ENCODE measurements at regions not wholly inside any gene's neighbourhood (a gene's known extent, or its start where the extent isn't known, plus 50 kb on each side); places are given as distances from the start of the nearest gene placed in this dataset.
"Not testable (repeated sequence)": the region's sequence is repeated elsewhere in the genome, so short reads cannot be mapped to it uniquely, and the experiment has no call there.

- DNase-seq, result no peak
These were observed 551.9 kb upstream of the SLC10A2 start for GRCh38 chr13:103618151-103618550.

- DNase-seq, result no peak
These were observed 549.6 kb upstream of the SLC10A2 start for GRCh38 chr13:103615771-103616170.

- no peak for DNase-seq
These were observed 548.5 kb upstream of the SLC10A2 start for GRCh38 chr13:103614761-103615160.

- DNase-seq, result no peak
These were observed 541.8 kb upstream of the SLC10A2 start for GRCh38 chr13:103607995-103608394.

GRCh38 chr13:103605546-103606326 lies 539.5 kb upstream of the SLC10A2 start:
- DNase-seq, result no peak

- not testable (repeated sequence) for DNase-seq
These were observed 533.7 kb upstream of the SLC10A2 start for GRCh38 chr13:103599870-103600269.

- no peak for DNase-seq
These were observed 532.5 kb upstream of the SLC10A2 start for GRCh38 chr13:103598671-103599070.

- no peak for DNase-seq
These were observed 507.2 kb upstream of the SLC10A2 start for GRCh38 chr13:103573446-103573845.

GRCh38 chr13:103568314-103568713 lies 502.1 kb upstream of the SLC10A2 start:
- DNase-seq, result no peak

- DNase-seq, result no peak
These were observed 491.7 kb upstream of the SLC10A2 start for GRCh38 chr13:103557878-103558277.

GRCh38 chr13:103556681-103557080 lies 490.5 kb upstream of the SLC10A2 start:
- no peak for DNase-seq

- DNase-seq, result no peak
These were observed 481.7 kb upstream of the SLC10A2 start for GRCh38 chr13:103547914-103548313.

GRCh38 chr13:103546271-103546670 lies 480.1 kb upstream of the SLC10A2 start:
- DNase-seq, result no peak

- DNase-seq, result no peak
These were observed 476.4 kb upstream of the SLC10A2 start for GRCh38 chr13:103542648-103543047.

- no peak for DNase-seq
These were observed 474.2 kb upstream of the SLC10A2 start for GRCh38 chr13:103540382-103540765.

- DNase-seq, result no peak
These were observed 473.6 kb upstream of the SLC10A2 start for GRCh38 chr13:103539721-103540381.

GRCh38 chr13:103539265-103539664 lies 473.0 kb upstream of the SLC10A2 start:
- DNase-seq, result no peak

GRCh38 chr13:103537616-103538015 lies 471.4 kb upstream of the SLC10A2 start:
- DNase-seq, result no peak

GRCh38 chr13:103531278-103531677 lies 465.1 kb upstream of the SLC10A2 start:
- no peak for DNase-seq

GRCh38 chr13:103528437-103528836 lies 462.2 kb upstream of the SLC10A2 start:
- no peak for DNase-seq

GRCh38 chr13:103525530-103525929 lies 459.3 kb upstream of the SLC10A2 start:
- no peak for DNase-seq

- DNase-seq, result no peak
These were observed 457.6 kb upstream of the SLC10A2 start for GRCh38 chr13:103523858-103524257.

GRCh38 chr13:103521532-103521931 lies 455.3 kb upstream of the SLC10A2 start:
- no peak for DNase-seq

GRCh38 chr13:103517768-103518102 lies 451.5 kb upstream of the SLC10A2 start:
- DNase-seq, result no peak

All from KG1 (cell line).